HEK293T (cell line): ENCODE measurements at regions not wholly inside any gene's neighbourhood (a gene's known extent, or its start where the extent isn't known, plus 50 kb on each side); places are given as distances from the start of the nearest gene placed in this dataset.

Experiments
- CTCF ChIA-PET: fragments of 350-600 bp; formaldehyde crosslinking; extraction: SDS; loops from one replicate; lab custom pipeline; 2021; ENCODE audit warnings: antibody characterized with exemption, inconsistent platforms; lab: Yijun Ruan, JAX
- POLR2A ChIA-PET: fragments of 350-600 bp; formaldehyde crosslinking; extraction: SDS; loops from one replicate; lab custom pipeline; 2020; ENCODE audit warnings: antibody characterized with exemption, inconsistent platforms; lab: Yijun Ruan, JAX
- DNase-seq: peaks from one replicate; pipeline ENCODE4 v3.0.0; 2012; ENCODE audit warnings: mixed read lengths; ENCODE audit errors: extremely low spot score
- ARNT ChIP-seq: fragments of 450-650 bp; IDR thresholded peaks from 2 replicates; pipeline ENCODE4 v1.6.1; 2017; ENCODE audit warnings: mild to moderate bottlenecking
- BHLHE40 ChIP-seq: fragments of 450-650 bp; IDR thresholded peaks from 2 replicates; pipeline ENCODE4 v1.6.1; 2016; ENCODE audit warnings: mild to moderate bottlenecking, moderate library complexity, borderline replicate concordance
- CTBP1 ChIP-seq: fragments of 450-650 bp; IDR thresholded peaks from 2 replicates; pipeline ENCODE4 v1.6.1; 2016; ENCODE audit warnings: borderline replicate concordance
- ELF4 ChIP-seq: fragments of 450-650 bp; IDR thresholded peaks from 2 replicates; pipeline ENCODE4 v1.6.1; 2017; ENCODE audit warnings: antibody characterized with exemption
- FOXA1 ChIP-seq: fragments of 450-650 bp; IDR thresholded peaks from 2 replicates; pipeline ENCODE4 v1.6.1; 2016; ENCODE audit warnings: mild to moderate bottlenecking
- FOXK2 ChIP-seq: fragments of 450-650 bp; IDR thresholded peaks from 2 replicates; pipeline ENCODE4 v1.6.1; 2016; ENCODE audit warnings: mild to moderate bottlenecking
- FOXM1 ChIP-seq: fragments of 450-650 bp; IDR thresholded peaks from 2 replicates; pipeline ENCODE4 v1.6.1; 2017; ENCODE audit warnings: mild to moderate bottlenecking, borderline replicate concordance
- HDGF ChIP-seq: fragments of 450-650 bp; IDR thresholded peaks from 2 replicates; pipeline ENCODE4 v1.6.1; 2017; ENCODE audit warnings: antibody characterized with exemption, borderline replicate concordance
- L3MBTL2 ChIP-seq: fragments of 450-650 bp; conservative IDR thresholded peaks from 2 replicates; pipeline ENCODE4 v1.6.1; 2016; ENCODE audit warnings: mild to moderate bottlenecking
- LEF1 ChIP-seq: fragments of 450-650 bp; IDR thresholded peaks from 2 replicates; pipeline ENCODE4 v1.6.1; 2017; ENCODE audit warnings: mild to moderate bottlenecking, borderline replicate concordance
- NFRKB ChIP-seq: fragments of 450-650 bp; IDR thresholded peaks from 2 replicates; pipeline ENCODE4 v1.6.1; 2016; ENCODE audit warnings: mild to moderate bottlenecking, moderate library complexity
- SP1 ChIP-seq: fragments of 450-650 bp; IDR thresholded peaks from 2 replicates; pipeline ENCODE4 v1.6.1; 2017
- SUZ12 ChIP-seq: fragments of 450-650 bp; IDR thresholded peaks from 2 replicates; pipeline ENCODE4 v1.6.1; 2016; ENCODE audit warnings: mild to moderate bottlenecking
- TARDBP ChIP-seq: fragments of 450-650 bp; IDR thresholded peaks from 2 replicates; pipeline ENCODE4 v1.6.1; 2016
- ZNF384 ChIP-seq: fragments of 450-650 bp; IDR thresholded peaks from 2 replicates; pipeline ENCODE4 v1.6.1; 2016
- TF ChIP-seq, protein P1 (sequence below): fragments of 450-650 bp; IDR thresholded peaks from 2 replicates; pipeline ENCODE4 v1.6.1; 2016

GRCh38 chr2:150700666-150701580, 213.5 kb upstream of the RND3 start:
- POLR2A ChIA-PET = no interaction called here
- CTCF ChIA-PET = no interaction called here
- TF ChIP-seq NFRKB = no peak
- no peak for TF ChIP-seq BHLHE40
- no peak for TF ChIP-seq ARNT
- no peak for TF ChIP-seq L3MBTL2
- TF ChIP-seq HDGF = no peak
- TF ChIP-seq ELF4 = no peak
- no peak for TF ChIP-seq FOXM1
- TF ChIP-seq, protein P1, sequence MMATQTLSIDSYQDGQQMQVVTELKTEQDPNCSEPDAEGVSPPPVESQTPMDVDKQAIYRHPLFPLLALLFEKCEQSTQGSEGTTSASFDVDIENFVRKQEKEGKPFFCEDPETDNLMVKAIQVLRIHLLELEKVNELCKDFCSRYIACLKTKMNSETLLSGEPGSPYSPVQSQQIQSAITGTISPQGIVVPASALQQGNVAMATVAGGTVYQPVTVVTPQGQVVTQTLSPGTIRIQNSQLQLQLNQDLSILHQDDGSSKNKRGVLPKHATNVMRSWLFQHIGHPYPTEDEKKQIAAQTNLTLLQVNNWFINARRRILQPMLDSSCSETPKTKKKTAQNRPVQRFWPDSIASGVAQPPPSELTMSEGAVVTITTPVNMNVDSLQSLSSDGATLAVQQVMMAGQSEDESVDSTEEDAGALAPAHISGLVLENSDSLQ = no peak
- no peak for TF ChIP-seq SUZ12
- no peak for TF ChIP-seq CTBP1
- no peak for TF ChIP-seq LEF1
- TF ChIP-seq ZNF384 = no peak
- no peak for TF ChIP-seq FOXA1
- TF ChIP-seq SP1 = no peak
- DNase-seq = no peak

- ChIA-PET POLR2A (no interaction called here), CTCF (no interaction called here)
- DNase-seq = no peak
- TF ChIP-seq SP1 = no peak
- TF ChIP-seq ARNT = no peak
- no peak for TF ChIP-seq ZNF384
- TF ChIP-seq SUZ12 = no peak
- TF ChIP-seq, protein P1 = no peak
- no peak for TF ChIP-seq NFRKB
- TF ChIP-seq FOXA1 = no peak
- TF ChIP-seq FOXM1 = no peak
- TF ChIP-seq FOXK2 = no peak
- TF ChIP-seq CTBP1 = no peak
- no peak for TF ChIP-seq LEF1
- no peak for TF ChIP-seq L3MBTL2
These were observed 211.8 kb upstream of the RND3 start for GRCh38 chr2:150699218-150699617.

GRCh38 chr2:150698016-150698661, 210.7 kb upstream of the RND3 start:
- TF ChIP-seq BHLHE40 = no peak
- TF ChIP-seq ZNF384 = no peak
- CTCF ChIA-PET = no interaction called here
- DNase-seq = no peak
- POLR2A ChIA-PET = no interaction called here

DNA sequence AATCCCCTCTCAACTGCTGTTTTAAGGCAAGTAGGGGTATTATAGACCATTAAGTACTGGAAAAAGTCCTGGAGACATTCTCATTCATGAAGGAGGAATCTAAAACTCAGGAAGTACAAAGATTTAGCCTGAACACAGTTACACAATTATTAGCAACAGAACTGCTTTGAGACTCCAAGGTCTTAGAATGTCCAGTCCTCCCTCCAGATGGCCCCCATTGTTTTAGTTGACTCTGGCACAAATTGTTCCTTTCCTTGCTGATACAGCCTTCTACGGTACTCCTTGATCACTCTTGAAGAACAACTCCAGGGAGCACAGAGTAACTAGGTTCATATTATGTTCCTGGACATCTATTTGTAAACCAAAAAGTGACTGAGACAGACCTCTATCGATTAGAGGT, 210.1 kb upstream of the RND3 start:
- CTCF ChIA-PET = no interaction called here
- TF ChIP-seq ARNT = no peak
- no peak for TF ChIP-seq FOXA1
- TF ChIP-seq CTBP1 = no peak
- TF ChIP-seq NFRKB = no peak
- TF ChIP-seq HDGF = no peak
- TF ChIP-seq FOXK2 = no peak
- no peak for DNase-seq
- POLR2A ChIA-PET = no interaction called here

- no peak for DNase-seq
- ChIA-PET CTCF (no interaction called here), POLR2A (no interaction called here)
- no peak for TF ChIP-seq HDGF
- TF ChIP-seq FOXM1 = no peak
- no peak for TF ChIP-seq ARNT
- no peak for TF ChIP-seq NFRKB
- TF ChIP-seq LEF1 = no peak
- TF ChIP-seq TARDBP = no peak
- TF ChIP-seq BHLHE40 = no peak
- no peak for TF ChIP-seq CTBP1
- TF ChIP-seq ELF4 = no peak
- no peak for TF ChIP-seq L3MBTL2
- TF ChIP-seq, protein P1 = no peak
- no peak for TF ChIP-seq FOXK2
- TF ChIP-seq SP1 = no peak
- TF ChIP-seq ZNF384 = no peak
- TF ChIP-seq SUZ12 = no peak
- no peak for TF ChIP-seq FOXA1
These were observed 208.1 kb upstream of the RND3 start for GRCh38 chr2:150695451-150696135.

DNA sequence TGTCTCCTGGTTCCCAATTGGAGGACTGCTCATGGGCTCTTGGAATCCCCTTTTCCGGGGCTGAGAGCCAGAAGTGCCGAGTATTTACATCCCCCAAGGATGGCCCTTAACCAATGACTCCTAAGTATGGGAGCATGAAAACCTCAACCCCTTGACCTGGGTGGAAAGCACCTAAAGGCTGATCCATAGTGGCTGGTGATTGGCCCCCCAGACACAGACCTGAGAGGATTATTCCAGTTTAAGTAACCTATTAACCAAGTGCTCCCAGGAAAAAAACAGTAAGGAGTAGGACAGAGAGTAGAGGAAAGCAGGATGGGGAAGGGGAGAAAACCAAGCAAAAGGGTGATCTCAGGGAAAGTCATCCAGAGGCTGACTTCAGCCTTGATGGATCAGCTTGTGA, 206.1 kb upstream of the RND3 start:
- no peak for TF ChIP-seq SP1
- no peak for TF ChIP-seq ELF4
- ChIA-PET POLR2A (no interaction called here), CTCF (no interaction called here)
- no peak for DNase-seq
